ENCODE measurements at regions not wholly inside any gene's neighbourhood (a gene's known extent, or its start where the extent isn't known, plus 50 kb on each side); places are given as distances from the start of the nearest gene placed in this dataset.
"Not testable (repeated sequence)": the region's sequence is repeated elsewhere in the genome, so short reads cannot be mapped to it uniquely, and the experiment has no call there.

- no peak for DNase-seq
These were observed 93.4 kb downstream of the ZFP64 start for GRCh38 chr20:52098186-52098585.

GRCh38 chr20:52096117-52096516 lies 95.5 kb downstream of the ZFP64 start:
- DNase-seq = no peak

GRCh38 chr20:52094693-52095092 lies 96.9 kb downstream of the ZFP64 start:
- DNase-seq = no peak

GRCh38 chr20:52093575-52093974 lies 98.0 kb downstream of the ZFP64 start:
- DNase-seq = no peak

DNA sequence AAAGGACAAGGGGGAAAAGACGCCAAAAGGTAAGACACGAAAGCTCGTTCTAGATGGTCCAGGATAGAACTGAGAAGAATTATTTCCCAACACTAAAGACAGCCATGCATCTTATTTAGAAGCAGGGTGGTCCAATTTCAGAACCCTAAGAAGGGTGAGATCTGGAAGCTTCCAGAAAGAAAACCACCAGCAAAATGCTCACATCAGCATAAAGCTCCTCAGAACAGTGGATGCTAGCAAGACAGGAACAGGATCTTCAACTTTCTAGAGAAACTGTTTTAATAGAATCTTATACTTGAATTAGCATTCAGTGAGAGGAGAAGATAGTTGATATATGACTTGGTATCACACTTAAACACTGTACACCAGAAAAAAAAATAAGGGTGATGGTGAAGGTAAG lies 101.5 kb downstream of the ZFP64 start:
- DNase-seq = no peak

- no peak for DNase-seq
These were observed 104.1 kb downstream of the ZFP64 start for GRCh38 chr20:52087471-52087870.

- no peak for DNase-seq
These were observed 104.7 kb downstream of the ZFP64 start for GRCh38 chr20:52086878-52087277.

- DNase-seq = no peak
These were observed 106.9 kb downstream of the ZFP64 start for GRCh38 chr20:52084727-52085126.

DNA sequence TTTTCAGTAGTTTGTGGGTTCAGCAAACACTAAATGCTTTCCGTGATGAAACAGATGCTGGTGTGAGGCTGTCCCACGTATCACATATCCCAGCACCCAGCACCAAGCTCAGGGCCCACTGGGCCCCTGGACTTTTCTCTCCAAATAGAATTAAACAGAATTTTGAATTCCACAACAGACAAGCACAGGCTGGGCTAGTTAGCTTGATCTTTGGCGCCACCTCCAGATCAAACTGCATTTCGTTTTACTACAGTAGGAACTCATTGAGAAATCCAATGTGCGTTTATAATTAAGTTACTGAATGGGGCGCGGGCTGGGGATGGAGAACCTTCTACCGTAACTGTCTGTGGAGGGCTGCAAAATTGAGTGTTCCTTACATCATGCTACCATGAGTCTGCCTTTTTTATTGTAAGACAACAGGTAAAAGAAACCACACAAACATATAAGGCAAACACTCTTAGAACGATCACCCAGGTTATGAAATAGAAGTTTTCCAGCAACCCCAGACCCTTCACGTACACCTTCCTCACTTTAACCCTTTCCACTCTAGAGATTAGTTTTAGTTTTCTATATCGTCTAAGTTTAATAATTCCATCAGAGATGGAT lies 107.8 kb downstream of the ZFP64 start:
- peak; percentile 71 for DNase-seq

DNA sequence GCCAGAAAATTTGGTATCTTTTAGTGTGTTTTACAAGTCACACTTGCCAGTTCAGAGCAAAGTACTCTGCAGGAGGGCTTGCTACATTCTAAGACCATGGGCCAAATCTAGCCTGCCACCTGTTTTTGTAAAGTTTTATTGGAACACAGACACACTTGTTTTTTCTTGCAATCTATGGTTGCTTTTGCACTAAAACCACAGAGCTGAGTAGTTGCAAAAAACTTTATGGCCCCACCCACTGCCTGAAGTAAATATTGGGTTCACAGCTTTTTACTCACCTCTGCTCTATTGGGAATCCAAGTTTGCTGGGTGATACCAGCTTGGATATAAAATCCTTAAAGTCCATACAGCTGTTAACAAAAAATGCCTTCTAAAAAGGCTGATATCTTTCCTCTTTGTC lies 109.0 kb downstream of the ZFP64 start:
- DNase-seq = no peak

DNA sequence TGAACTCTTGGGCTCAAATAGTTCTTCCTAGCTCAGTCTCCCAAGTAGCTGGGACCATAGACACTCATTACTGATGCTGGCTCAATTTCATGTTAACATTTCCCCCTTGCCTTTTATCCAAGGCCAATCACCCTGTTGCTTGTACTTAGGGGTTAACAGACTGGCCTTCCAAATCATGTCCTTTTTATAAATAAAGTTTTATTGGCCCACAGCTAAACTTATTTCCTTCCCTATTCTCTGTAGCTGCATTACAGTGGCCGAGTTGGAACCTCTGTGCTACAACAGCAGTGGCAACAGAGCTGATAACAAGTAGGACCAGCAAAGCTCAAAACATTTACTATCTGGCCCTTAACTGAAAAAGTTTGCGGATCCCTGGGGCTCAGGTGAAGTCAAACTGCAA lies 109.8 kb downstream of the ZFP64 start:
- DNase-seq = no peak

- DNase-seq = no peak
These were observed 110.5 kb downstream of the ZFP64 start for GRCh38 chr20:52081066-52081465.

- DNase-seq = no peak
These were observed 113.3 kb downstream of the ZFP64 start for GRCh38 chr20:52078289-52078688.

GRCh38 chr20:52076164-52076563 lies 115.4 kb downstream of the ZFP64 start:
- DNase-seq = no peak

DNA sequence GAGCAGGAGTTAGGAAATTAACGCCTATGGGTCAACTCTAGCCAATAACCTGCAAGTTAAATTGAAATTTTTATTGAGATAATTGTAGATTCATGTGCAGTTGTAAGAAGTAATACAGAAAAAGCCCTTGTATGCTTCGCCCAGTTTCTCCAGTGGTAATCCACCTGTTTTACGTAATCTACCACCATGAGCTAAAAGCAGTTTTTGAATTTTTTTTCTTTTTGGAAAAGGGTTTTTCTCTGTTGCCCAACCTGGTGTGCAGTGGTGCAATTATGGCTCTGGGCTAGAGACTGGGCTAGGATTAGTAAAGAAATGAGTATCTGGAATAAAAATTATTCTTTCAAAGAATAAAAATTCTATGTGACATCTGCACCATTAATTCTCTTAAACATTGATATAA lies 116.2 kb downstream of the ZFP64 start:
- DNase-seq = no peak

DNA sequence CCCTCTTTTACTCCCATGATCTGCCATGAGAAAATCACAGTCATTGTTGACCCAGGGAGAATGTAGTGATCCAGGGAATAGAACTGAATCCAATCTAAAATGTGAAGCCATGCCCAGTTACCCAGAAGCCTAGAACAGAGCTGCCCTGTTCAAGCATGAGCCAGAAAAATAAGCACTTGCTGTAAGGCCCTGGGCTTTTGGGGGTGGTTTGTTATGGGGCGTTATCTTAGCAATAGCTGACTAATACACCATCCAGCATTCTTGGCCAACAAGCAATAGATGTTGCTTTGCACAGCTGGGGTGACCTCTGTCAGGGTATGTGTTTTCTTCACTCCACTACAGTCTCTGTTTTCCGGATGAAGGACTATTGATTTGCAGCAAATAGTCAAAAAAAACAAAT lies 120.4 kb downstream of the ZFP64 start:
- DNase-seq = no peak

DNA sequence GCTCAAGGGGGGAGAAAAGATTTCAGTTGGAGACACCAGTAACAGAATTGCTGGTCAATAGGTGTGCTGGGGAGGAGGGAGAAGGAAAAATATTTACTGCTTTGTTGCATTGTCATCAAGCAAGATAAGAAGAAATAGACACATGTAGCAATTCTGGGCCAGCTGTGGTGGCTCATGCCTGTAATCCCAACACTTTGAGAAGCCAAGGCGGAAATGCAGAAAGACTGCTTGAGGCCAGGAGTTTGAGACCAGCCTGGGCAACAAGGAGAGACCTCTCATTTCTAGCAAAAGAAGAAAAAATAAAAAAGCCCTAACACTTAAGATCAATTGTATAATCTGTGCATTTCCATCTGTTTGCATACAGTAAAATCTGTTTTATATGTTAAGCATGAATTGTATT lies 126.6 kb downstream of the ZFP64 start:
- DNase-seq = no peak

DNA sequence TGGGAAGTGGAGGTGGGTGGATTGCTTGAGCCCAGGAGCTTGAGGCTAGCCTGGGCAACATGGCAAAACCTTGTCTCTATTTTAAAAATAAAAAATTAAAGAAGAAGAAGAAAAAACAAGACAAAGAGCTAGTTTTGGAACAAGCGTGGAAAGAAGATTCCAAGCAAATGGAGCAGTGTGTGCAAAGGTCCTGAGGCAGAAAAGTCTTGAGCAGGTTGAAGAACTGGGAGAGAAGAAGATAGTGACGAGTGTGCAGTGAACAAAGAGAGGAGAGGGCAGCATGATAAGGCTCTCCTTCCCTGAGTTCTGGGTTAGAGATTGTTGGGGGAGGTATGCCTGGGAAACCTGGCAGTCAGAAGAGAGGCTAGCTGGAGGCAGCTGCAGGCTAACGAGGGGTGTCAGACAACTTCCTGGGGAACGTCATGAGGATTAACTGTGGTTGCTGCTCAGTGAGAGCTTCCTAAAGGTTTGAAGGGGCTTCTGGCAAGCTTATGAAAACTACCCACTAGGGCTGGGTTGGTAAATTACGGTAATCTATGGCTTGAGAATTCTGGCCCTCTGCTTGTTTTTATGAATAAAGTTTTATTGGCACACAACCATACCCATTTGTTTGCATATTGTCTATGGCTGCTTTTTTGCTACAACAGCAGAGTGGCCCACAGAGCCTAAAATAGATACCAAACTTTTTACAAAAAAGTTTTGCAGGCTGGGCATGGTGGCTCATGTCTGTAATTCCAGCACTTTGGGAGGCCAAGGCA lies 128.9 kb downstream of the ZFP64 start:
- no peak for DNase-seq

- peak; percentile 34 for DNase-seq
These were observed 130.5 kb downstream of the ZFP64 start for GRCh38 chr20:52060794-52061714.

GRCh38 chr20:52057133-52057532 lies 134.4 kb downstream of the ZFP64 start:
- DNase-seq = not testable (repeated sequence)

- no peak for DNase-seq
These were observed 135.1 kb downstream of the ZFP64 start for GRCh38 chr20:52056203-52057062.

- DNase-seq = no peak
These were observed 137.5 kb downstream of the ZFP64 start for GRCh38 chr20:52054123-52054522.
